ENCODE measurements at regions not wholly inside any gene's neighbourhood (a gene's known extent, or its start where the extent isn't known, plus 50 kb on each side); places are given as distances from the start of the nearest gene placed in this dataset.
"Not testable (repeated sequence)": the region's sequence is repeated elsewhere in the genome, so short reads cannot be mapped to it uniquely, and the experiment has no call there.

DNA sequence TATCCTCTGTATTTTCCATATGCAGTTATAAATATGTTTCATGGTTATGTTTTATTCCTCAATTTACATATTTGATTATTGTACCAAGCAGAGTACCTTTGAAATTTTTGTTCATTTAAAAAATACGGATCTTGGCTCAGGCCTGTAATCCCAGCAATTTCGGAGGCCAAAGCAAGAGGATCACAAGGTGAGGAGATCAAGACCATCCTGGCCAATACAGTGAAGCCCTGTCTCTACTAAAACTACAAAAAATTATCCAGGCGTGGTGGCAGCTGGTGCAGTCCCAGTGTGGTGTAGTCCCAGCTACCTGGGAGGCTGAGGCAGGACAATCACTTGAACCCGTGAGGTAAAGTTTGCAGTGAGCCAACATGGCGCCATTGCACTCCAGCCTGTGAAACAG lies 251.2 kb upstream of the TPTE start:
- intact Hi-C loops (cut with DNase I; ENCODE audit: low total_unique reads); H3K9me3 ChIP-seq; DNase-seq: not testable (repeated sequence)

GRCh38 chr21:10271666-10272207 lies 249.6 kb upstream of the TPTE start:
- in situ Hi-C loops (cut with MboI; ENCODE audit: low pct_ligation_motif_present in 1 of 4, low pct_unique_long_range_greater_than_20kb in 1 of 4, low sequenced_read_pairs in 3 of 4); H3K27ac ChIP-seq; H3K4me3 ChIP-seq; H3K4me1 ChIP-seq; H3K9me3 ChIP-seq; H3K36me3 ChIP-seq; H3K27me3 ChIP-seq; intact Hi-C loops (cut with DNase I; ENCODE audit: low total_unique reads): not testable (repeated sequence)
- 62 to 64% methylated on average over 4 of the region's 4 CpGs for WGBS, 2 donors (ENCODE audit: low coverage in 1 of 2)
- peak; percentile 3 for DNase-seq

More for the DNA sequence above, 251.2 kb upstream of the TPTE start:
- H3K4me3 ChIP-seq; H3K27me3 ChIP-seq; H3K4me1 ChIP-seq; H3K27ac ChIP-seq; H3K36me3 ChIP-seq; in situ Hi-C loops (cut with MboI; ENCODE audit: low pct_ligation_motif_present in 1 of 4, low pct_unique_long_range_greater_than_20kb in 1 of 4, low sequenced_read_pairs in 3 of 4): not testable (repeated sequence)
- WGBS, 2 donors (ENCODE audit: low coverage in 1 of 2): 34 to 48% methylated on average over 5 of the region's 5 CpGs

- in situ Hi-C loops (cut with MboI; ENCODE audit: low pct_ligation_motif_present in 1 of 4, low pct_unique_long_range_greater_than_20kb in 1 of 4, low sequenced_read_pairs in 3 of 4): no loop called here
- intact Hi-C loops (cut with DNase I; ENCODE audit: low total_unique reads): no loop called here
- Histone ChIP-seq H3K4me1 (no peaks in the 10 kb centered on the region), H3K27ac (no peak overlapping the region), H3K9me3 (peaks cover 0 to 6% of the 10 kb centered on the region in 2 donors), H3K4me3 (no peak overlapping the region), H3K36me3 (no peaks in the 10 kb centered on the region), H3K27me3 (no peaks in the 10 kb centered on the region)
- TF ChIP-seq POLR2AphosphoS5 (IDR thresholded peaks at IDR 0.05): no peak
- no peak for DNase-seq
- WGBS, 2 donors (ENCODE audit: low coverage in 1 of 2): 58 to 67% methylated on average over 5 of the region's 5 CpGs
These were observed 249.2 kb upstream of the TPTE start for GRCh38 chr21:10272216-10272615.

- in situ Hi-C loops (cut with MboI; ENCODE audit: low pct_ligation_motif_present in 1 of 4, low pct_unique_long_range_greater_than_20kb in 1 of 4, low sequenced_read_pairs in 3 of 4) (no loop called here), intact Hi-C loops (cut with DNase I; ENCODE audit: low total_unique reads) (no loop called here)
- H3K27me3 ChIP-seq: no peaks in the 10 kb centered on the region
- no peak for DNase-seq
- no peaks in the 10 kb centered on the region for H3K4me1 ChIP-seq
- peaks cover 0 to 6% of the 10 kb centered on the region in 2 donors for H3K9me3 ChIP-seq
- no CpG with 5 or more reads among the region's 2 CpGs for WGBS, 2 donors (ENCODE audit: low coverage in 1 of 2)
- H3K4me3 ChIP-seq: no peak overlapping the region
- TF ChIP-seq, protein P1, sequence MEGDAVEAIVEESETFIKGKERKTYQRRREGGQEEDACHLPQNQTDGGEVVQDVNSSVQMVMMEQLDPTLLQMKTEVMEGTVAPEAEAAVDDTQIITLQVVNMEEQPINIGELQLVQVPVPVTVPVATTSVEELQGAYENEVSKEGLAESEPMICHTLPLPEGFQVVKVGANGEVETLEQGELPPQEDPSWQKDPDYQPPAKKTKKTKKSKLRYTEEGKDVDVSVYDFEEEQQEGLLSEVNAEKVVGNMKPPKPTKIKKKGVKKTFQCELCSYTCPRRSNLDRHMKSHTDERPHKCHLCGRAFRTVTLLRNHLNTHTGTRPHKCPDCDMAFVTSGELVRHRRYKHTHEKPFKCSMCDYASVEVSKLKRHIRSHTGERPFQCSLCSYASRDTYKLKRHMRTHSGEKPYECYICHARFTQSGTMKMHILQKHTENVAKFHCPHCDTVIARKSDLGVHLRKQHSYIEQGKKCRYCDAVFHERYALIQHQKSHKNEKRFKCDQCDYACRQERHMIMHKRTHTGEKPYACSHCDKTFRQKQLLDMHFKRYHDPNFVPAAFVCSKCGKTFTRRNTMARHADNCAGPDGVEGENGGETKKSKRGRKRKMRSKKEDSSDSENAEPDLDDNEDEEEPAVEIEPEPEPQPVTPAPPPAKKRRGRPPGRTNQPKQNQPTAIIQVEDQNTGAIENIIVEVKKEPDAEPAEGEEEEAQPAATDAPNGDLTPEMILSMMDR (IDR thresholded peaks at IDR 0.05): no peak
- TF ChIP-seq EP300 (IDR thresholded peaks at IDR 0.05; ENCODE audit: low read depth): no peak
- no peak for TF ChIP-seq POLR2AphosphoS5 (IDR thresholded peaks at IDR 0.05)
- TF ChIP-seq POLR2A (IDR thresholded peaks at IDR 0.05): no peak
- no peak overlapping the region for H3K27ac ChIP-seq
- no peaks in the 10 kb centered on the region for H3K36me3 ChIP-seq
These were observed 248.2 kb upstream of the TPTE start for GRCh38 chr21:10273196-10273595.

- H3K27ac ChIP-seq; H3K9me3 ChIP-seq; DNase-seq; H3K4me1 ChIP-seq; H3K27me3 ChIP-seq; in situ Hi-C loops (cut with MboI; ENCODE audit: low pct_ligation_motif_present in 1 of 4, low pct_unique_long_range_greater_than_20kb in 1 of 4, low sequenced_read_pairs in 3 of 4); H3K36me3 ChIP-seq; H3K4me3 ChIP-seq; intact Hi-C loops (cut with DNase I; ENCODE audit: low total_unique reads): not testable (repeated sequence)
- 61 to 63% methylated on average over 3 of the region's 3 CpGs for WGBS, 2 donors (ENCODE audit: low coverage in 1 of 2)
These were observed 247.5 kb upstream of the TPTE start for GRCh38 chr21:10273794-10274338.
